Type B pancreatic cell (in vitro differentiated cells): ENCODE measurements at regions not wholly inside any gene's neighbourhood (a gene's known extent, or its start where the extent isn't known, plus 50 kb on each side); places are given as distances from the start of the nearest gene placed in this dataset.

Source experiments
- DNase-seq: peaks from one replicate; pipeline ENCODE4 v3.0.0; 2021; ENCODE audit warnings: mixed read lengths; ENCODE audit not compliant: unreplicated experiment; ENCODE audit errors: extremely low spot score
- H3K27ac Mint-ChIP-seq: 2 replicates; pipeline ENCODE4 v1.8.0; 2021; ENCODE audit warnings: mild to moderate bottlenecking, mixed read lengths
- H3K27me3 Mint-ChIP-seq: 2 replicates; pipeline ENCODE4 v1.8.0; 2021; ENCODE audit warnings: mixed read lengths
- H3K36me3 Mint-ChIP-seq: 2 replicates; pipeline ENCODE4 v1.8.0; 2021; ENCODE audit warnings: mixed read lengths
- H3K4me1 Mint-ChIP-seq: one replicate; pipeline ENCODE4 v1.8.0; 2021; ENCODE audit warnings: mixed read lengths; ENCODE audit not compliant: unreplicated experiment
- H3K4me3 Mint-ChIP-seq: 2 replicates; pipeline ENCODE4 v1.8.0; 2021; ENCODE audit warnings: mild to moderate bottlenecking, mixed read lengths
- H3K9me3 Mint-ChIP-seq: 2 replicates; pipeline ENCODE4 v1.8.0; 2021; ENCODE audit warnings: mixed read lengths
- CTCF ChIP-seq: fragments of 200-600 bp; sonication (generic); conservative IDR thresholded peaks from 2 replicates; pipeline ENCODE4 v1.5.0; 2021; ENCODE audit warnings: antibody characterized with exemption, mild to moderate bottlenecking

GRCh38 chr6:134630508-134631121, 312.7 kb upstream of the SGK1 start:
- H3K9me3 Mint-ChIP-seq, result no peaks in the 10 kb centered on the region
- no peak for DNase-seq
- H3K27me3 Mint-ChIP-seq, result peaks cover 14% of the 10 kb centered on the region
- no peak overlapping the region for H3K4me3 Mint-ChIP-seq
- no peaks in the 10 kb centered on the region for H3K36me3 Mint-ChIP-seq
- no peaks in the 10 kb centered on the region for H3K4me1 Mint-ChIP-seq
- TF ChIP-seq CTCF, result no peak
- H3K27ac Mint-ChIP-seq, result no peak overlapping the region

- H3K27me3 Mint-ChIP-seq, result peaks cover 28% of the 10 kb centered on the region
- no peaks in the 10 kb centered on the region for H3K36me3 Mint-ChIP-seq
- no peak for DNase-seq
- H3K27ac Mint-ChIP-seq, result no peak overlapping the region
- H3K4me3 Mint-ChIP-seq, result no peak overlapping the region
- H3K9me3 Mint-ChIP-seq, result no peaks in the 10 kb centered on the region
- no peak for TF ChIP-seq CTCF
- H3K4me1 Mint-ChIP-seq, result no peaks in the 10 kb centered on the region
These were observed 310.2 kb upstream of the SGK1 start for GRCh38 chr6:134628154-134628553.

GRCh38 chr6:134627707-134628106, 309.8 kb upstream of the SGK1 start:
- Mint-ChIP-seq H3K27ac (no peak overlapping the region), H3K27me3 (peaks cover 31% of the 10 kb centered on the region), H3K4me1 (no peaks in the 10 kb centered on the region), H3K9me3 (no peaks in the 10 kb centered on the region), H3K36me3 (no peaks in the 10 kb centered on the region), H3K4me3 (no peak overlapping the region)
- DNase-seq, result no peak
- no peak for TF ChIP-seq CTCF

- H3K27ac Mint-ChIP-seq, result no peak overlapping the region
- H3K4me1 Mint-ChIP-seq, result no peaks in the 10 kb centered on the region
- no peaks in the 10 kb centered on the region for H3K9me3 Mint-ChIP-seq
- no peak for DNase-seq
- H3K27me3 Mint-ChIP-seq, result peaks cover 31% of the 10 kb centered on the region
- H3K36me3 Mint-ChIP-seq, result no peaks in the 10 kb centered on the region
- H3K4me3 Mint-ChIP-seq, result no peak overlapping the region
- TF ChIP-seq CTCF, result no peak
These were observed 308.7 kb upstream of the SGK1 start for GRCh38 chr6:134626589-134626988.

- no peaks in the 10 kb centered on the region for H3K9me3 Mint-ChIP-seq
- no peak overlapping the region for H3K4me3 Mint-ChIP-seq
- H3K36me3 Mint-ChIP-seq, result no peaks in the 10 kb centered on the region
- H3K27ac Mint-ChIP-seq, result no peak overlapping the region
- DNase-seq, result no peak
- H3K4me1 Mint-ChIP-seq, result no peaks in the 10 kb centered on the region
- H3K27me3 Mint-ChIP-seq, result peaks cover 33% of the 10 kb centered on the region
- TF ChIP-seq CTCF, result no peak
These were observed 308.2 kb upstream of the SGK1 start for GRCh38 chr6:134626086-134626485.

GRCh38 chr6:134624781-134625180, 306.9 kb upstream of the SGK1 start:
- H3K4me1 Mint-ChIP-seq, result no peaks in the 10 kb centered on the region
- H3K27ac Mint-ChIP-seq, result no peak overlapping the region
- no peak overlapping the region for H3K4me3 Mint-ChIP-seq
- TF ChIP-seq CTCF, result no peak
- H3K9me3 Mint-ChIP-seq, result no peaks in the 10 kb centered on the region
- no peaks in the 10 kb centered on the region for H3K36me3 Mint-ChIP-seq
- H3K27me3 Mint-ChIP-seq, result peaks cover 31% of the 10 kb centered on the region
- DNase-seq, result no peak
